GM19324 (cell line): ENCODE measurements at regions not wholly inside any gene's neighbourhood (a gene's known extent, or its start where the extent isn't known, plus 50 kb on each side); places are given as distances from the start of the nearest gene placed in this dataset.
"Not testable (repeated sequence)": the region's sequence is repeated elsewhere in the genome, so short reads cannot be mapped to it uniquely, and the experiment has no call there.

Source experiments
- ATAC-seq: cut with Tn5 transposase; IDR thresholded peaks from one replicate; pipeline ENCODE4 v1.9.1; 2021; ENCODE audit warnings: mild to moderate bottlenecking, moderate library complexity; ENCODE audit not compliant: unreplicated experiment, low FRiP score

DNA sequence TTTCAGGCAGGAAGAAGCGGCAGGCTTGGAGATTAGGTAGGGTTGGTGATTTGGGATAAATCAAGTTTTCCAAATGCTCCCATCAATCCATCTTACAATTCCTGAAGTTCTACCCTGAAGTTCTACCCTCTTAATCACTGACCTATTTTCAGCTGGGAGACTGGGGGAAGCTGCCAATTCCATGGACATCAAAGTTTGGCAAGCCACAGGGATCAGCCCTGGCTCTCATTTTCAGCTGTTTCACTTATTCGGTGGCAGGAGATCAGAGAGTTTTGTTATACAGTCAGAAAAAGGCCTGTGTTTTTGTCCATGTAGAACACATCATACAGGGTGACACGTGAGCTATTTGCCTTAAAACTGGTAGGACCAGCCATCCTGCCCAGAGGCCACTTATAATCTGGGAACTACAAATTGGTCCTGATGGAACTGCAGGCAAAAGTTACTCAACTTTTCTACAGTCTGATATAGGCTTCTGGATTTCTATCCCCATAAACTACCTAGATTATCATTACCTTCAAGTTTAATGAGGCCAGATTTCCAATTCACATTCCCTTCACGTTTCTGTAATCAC is 112.9 kb upstream of the ZNF746 start:
- ATAC-seq = no peak

DNA sequence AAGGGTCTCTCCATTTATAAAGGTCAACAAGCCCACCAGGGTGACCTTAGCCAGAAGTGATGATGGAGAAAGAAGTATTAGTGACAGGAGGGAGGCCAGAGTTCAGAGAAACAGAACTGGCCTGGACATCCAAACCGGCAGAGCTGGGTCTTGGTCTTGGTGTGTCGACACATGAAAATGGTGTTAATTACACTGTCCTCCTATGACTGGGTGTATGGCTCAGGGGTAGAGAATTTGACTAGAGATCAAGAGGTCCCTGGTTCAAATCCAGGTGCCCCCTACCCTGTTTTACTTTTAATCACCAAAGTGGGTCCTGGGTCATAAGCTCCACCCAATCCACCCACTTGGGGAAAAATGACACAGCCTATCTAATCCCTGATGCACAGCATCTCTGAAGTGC is 110.6 kb upstream of the ZNF746 start:
- ATAC-seq = no peak

DNA sequence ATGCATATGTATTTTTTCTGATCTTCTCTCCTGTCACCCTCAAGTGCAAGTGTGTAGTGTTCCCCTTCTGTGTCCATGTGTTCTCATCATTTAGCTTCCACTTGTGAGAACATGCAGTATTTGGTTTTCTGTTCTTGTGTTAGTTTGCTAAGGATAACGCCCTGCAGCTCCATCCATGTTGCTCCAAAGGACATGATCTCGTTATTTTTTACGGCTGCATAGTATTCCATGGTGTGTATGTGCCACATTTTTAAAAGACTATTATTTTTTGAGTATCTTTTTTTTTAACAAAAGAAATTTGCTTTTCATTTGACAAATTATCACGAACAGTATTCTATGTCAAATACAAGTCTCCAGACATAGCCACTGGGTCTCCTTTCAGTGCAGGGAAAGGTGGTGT is 110.1 kb upstream of the ZNF746 start:
- no peak for ATAC-seq

DNA sequence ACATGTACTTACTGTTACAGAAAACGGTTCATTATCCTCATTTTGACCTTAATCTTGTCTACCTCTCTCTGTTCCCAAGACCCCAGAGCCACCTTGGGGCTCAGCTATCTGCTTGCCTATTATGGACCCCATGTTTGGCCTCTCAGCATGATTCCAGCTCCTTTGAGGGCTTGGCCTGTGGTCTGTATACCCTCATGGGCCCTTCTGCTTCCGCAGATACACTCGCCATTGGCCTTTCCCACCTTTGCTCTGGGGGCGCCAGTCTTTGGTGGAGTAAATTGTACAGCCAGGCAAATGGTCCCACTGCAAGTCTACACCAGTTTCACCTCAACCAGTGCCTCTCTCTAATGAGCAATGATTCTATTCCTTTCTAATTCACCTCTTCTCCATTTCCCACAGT is 109.2 kb upstream of the ZNF746 start:
- no peak for ATAC-seq

DNA sequence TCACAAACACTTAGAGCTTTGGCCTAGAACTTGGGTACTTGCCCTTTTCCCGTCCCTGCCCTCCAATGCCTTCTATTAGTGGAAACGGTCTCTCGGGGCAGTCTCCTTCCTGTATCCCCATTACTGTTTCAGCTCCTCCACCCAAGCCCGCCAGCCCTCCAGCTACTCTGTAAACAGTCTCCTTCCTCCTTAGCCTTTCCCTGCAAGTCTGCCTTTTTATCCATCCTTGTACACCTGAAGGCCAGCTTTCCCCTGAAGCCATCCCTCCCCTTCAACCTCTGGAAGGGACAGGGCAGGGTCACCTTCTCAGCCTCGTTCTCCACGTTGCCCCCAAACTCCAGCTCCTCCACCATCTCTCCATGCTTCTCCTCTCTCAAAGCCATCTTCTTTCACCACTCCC is 108.1 kb upstream of the ZNF746 start:
- ATAC-seq = no peak

DNA sequence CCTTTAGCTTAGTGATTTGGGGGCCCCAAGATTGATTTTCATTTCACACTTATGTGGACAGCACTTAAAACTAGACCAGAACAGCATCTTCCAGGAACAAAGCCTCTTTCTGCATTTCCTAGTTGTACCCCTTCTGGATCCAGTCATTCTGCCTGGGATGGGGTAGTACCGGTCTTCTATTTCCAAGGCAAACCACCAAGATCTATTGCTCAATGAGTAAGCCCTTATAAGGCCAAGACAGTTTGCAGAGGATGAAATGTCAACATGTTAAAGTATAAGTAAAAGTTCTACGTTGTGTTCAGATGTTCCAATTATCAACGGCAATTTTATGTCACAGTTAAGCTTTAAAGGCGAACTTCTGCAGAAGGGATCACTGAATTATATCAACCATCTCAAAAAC is 106.9 kb upstream of the ZNF746 start:
- no peak for ATAC-seq

DNA sequence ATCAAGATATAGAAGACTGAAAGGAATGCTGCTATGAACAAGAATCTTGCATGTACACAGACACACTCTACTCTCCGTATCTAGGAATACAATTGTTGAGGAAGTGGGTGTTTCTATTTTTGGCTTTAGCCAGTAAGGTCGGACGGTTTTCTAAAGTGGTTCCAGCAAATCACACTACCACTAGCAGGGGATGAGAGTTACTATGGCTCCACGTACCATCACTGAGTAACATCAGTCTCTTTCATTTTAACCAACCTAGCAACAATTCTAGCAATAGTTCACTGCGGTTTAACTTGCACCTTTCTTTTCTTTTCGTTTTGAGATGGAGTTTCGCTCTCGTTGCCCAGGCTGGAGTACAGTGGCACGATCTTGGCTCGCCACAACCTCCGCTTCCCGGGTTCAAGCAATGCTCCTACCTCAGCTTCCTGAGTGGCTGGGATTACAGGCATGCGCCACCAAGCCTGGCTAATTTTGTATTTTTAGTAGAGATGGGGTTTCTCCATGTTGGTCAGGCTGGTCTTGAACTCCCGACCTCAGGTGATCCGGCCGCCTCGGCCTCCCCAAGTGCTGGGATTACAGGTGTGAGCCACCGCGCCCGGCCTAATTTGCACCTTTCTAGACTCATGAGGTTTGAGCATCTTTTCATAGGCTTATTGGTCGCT is 103.2 kb upstream of the ZNF746 start:
- ATAC-seq = peak; percentile 87

DNA sequence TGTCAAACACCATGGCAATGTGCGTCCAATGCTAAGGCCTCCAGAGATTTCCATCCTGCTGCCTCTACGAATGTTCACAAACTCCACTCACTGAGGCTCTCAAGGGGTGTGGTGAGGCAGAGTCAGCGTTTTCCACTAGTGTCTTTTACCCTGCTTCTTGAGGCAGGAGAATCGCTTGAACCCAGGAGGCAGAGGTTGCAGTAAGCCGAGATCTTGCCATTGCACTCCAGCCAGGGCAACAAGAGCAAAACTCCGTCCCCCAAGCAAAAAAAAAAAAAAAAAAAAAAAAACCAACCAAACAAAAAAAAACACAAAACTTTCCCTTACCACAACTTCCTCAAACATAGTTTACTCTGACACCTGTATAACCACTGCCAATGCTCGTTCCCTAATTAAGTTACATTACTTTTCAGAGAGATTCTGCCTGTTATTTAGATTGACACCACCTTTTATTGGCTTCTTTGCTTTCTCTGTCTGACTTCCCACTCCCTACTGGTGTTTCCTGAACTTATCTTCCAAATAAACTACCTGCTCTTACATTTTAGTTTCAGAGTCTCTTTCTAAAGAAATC is 102.1 kb upstream of the ZNF746 start:
- ATAC-seq = peak; percentile 53

DNA sequence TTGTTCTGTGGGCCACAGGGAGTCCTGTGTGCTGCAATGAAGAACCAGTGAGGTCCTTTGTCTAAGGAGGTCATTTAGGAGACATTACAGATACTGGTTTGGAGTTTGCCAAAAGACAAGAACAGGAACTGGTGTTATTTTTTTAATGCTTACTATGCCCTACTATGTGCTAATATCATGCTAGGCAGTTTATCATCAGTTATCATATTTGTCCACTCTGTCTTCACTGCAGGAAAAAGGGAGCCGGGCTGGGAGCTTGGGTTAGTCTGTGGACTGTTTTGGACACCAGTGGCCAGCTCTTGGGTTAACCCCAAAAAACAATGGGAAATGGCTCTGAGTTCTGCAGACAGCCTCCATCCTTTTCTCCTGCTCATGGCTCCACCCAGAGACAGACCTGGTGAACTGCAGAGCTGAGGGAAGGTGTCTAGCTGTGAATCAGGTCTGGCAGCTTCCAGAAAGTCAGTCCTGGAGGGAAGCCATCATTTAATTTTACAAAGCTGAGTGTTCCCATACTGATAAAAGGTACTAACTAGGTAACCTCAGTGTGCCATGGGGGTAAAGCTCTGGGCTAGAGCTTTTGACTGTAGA is 101.2 kb upstream of the ZNF746 start:
- no peak for ATAC-seq

DNA sequence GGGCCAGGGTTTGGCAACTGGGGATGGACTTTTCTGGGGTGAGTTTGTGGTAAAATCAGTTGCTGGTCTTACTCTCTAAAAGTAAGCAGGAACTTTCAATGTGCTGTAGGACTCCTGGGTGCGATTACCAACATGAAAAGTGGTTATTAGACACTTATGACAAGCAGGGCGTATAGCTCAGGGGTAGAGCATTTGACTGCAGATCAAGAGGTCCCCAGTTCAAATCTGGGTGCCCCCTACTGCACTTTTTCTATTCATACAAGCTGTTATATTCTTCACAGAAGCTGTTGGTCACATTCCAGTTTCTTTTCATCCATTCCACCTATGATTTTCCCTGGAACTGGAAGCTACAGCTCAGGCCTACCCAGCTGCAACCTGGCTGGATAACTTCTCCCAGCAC is 100.2 kb upstream of the ZNF746 start:
- not testable (repeated sequence) for ATAC-seq

DNA sequence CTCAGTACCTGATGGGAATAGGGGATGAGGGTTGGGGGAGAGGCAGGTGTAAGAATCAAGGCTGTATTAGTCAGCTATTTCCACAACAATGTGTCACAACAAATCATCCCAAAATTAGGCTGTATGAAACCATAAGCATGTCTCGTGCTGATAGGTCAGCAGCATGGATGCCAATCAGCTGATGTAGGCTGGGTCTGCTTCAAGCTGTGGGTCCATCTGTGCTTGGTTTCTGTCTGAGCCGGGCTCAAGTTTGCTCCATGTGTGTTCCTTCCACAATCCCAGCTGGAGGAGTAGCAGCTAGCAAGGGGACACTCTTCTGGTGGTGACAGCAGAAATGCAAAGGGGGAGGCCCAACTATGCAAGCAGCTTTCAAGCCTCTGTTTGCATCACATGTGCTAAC is 97.9 kb upstream of the ZNF746 start:
- no peak for ATAC-seq

DNA sequence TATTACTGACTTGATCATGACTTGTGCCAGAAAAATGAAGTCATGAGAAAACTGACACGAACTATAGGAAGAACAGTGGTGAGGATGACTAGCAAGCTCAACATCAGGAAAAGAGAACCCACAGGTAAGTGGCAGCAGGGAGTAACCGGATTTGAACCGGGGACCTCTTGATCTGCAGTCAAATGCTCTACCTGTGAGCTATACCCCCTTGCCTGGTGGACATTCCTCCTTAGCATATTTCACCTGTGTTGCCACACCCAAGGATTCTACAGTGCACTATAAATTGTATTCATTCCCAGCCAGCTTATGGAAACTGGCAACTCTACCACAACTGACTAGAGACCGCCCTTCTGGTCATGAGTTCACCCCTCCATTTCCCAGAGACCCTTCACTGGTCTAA is 97.5 kb upstream of the ZNF746 start:
- ATAC-seq = no peak

DNA sequence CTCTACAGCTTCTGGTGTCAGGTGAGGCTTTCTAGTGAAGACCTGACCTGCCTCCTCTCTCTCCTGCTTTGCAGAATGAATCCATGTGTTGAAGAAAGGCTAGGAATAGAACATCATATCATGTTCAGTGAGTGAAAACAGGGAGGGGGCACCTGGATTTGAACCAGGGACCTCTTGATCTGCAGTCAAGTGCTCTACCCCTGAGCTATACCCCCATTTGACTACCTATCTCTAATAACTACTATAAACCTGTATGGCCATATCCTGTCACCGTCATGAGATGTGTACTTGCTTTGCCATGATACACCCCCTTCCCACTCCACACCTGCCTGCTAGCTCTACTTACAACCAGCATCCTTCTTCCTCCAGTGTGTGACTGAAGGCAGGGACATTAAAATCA is 91.3 kb upstream of the ZNF746 start:
- ATAC-seq = no peak

DNA sequence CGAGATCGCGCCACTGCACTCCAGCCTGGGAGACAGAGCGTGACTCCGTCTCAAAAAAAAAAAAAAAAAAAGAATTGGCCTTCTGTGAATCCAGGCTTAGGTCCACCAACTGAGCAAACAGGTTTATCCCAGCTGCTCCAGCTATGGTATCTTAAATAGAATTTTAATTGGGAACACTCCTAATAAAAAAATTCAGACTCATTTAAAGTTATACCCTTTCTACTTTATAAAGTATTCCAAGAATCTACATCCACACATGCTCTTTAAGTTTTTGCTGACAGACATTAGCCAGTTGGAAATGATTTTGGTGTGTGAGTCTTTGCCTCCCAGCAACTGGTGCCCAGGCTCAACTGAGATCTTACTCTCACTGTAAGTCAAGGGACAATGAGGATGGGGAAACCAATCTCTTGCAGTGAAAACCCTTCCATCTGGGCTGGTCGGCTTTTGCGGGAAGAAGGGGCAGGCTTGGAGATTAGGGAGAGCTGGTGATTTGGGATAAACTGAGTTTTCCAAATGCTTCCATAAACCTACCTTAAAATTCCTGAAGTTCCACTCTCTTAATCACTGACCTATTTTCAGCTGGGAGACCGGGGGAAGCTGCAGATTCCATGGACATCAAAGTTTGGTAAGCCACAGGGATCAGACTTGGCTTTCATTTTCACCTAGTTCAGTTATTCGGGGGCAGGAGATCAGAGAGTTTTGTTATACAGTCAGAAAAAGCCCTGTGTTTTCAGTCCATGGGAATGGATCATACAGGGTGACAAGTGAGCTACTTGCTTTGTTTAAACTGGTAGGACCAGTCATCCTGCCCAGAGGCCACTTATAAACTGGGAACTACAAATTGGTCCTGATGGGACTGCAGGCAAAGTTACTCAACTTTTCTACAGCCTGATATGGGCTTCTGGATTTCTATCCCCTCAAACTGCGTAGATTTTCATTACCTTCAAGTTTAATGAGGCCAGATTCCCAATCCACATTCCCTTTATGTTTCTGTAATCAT is 89.3 kb upstream of the ZNF746 start:
- no peak for ATAC-seq

DNA sequence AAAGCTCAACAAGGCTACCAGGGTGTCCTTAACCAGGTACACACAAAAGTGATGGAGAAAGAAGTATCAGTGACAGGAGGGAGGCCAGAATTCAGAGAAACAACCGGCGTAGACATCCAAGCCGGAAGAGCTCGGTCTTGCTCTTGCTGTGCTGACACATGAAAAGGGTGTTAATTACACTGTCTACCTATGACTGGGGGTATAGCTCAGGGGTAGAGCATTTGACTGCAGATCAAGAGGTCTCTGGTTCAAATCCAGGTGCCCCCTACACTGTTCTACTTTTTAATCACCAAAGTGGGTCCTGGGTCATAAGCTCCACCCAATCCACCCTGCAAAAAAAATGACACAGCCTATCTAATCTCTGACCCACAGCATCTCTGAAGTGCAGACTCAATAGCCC is 86.9 kb upstream of the ZNF746 start:
- no peak for ATAC-seq

DNA sequence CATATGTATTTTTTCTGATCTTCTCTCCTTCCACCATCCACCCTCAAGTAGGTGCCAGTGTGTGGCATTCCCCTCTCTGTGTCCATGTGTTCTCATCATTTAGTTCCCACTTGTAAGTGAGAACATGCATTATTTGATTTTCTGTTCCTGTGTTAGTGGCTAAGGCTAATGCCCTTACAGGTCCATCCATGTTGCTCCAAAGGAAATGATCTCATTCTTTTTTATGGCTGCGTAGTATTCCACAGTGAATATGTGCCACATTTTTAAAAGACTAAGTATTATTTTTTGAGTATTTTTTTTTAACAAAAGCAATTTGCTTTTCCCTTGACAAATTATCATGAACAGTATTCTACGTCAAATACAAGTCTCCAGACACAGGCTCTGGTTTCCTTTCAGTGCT is 86.4 kb upstream of the ZNF746 start:
- ATAC-seq = no peak

DNA sequence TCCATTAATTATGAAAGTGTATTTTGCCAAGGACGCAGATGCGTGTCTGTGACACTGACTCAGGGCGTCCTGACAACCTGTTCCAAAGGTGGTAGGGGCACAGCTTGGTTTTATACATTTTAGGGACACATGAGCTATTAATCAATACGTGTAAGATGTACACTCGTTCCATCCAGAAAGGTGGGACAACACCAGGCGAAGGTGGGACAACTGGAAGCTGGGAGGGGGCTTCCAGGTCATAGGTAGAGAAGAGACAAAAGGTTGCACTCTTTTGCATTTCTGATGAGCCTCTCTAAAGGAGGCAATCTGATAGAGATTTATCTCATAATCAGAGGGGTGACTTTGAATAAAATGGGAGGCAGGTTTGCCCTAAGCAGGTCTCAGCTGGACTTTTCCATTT is 82.7 kb upstream of the ZNF746 start:
- ATAC-seq = no peak

DNA sequence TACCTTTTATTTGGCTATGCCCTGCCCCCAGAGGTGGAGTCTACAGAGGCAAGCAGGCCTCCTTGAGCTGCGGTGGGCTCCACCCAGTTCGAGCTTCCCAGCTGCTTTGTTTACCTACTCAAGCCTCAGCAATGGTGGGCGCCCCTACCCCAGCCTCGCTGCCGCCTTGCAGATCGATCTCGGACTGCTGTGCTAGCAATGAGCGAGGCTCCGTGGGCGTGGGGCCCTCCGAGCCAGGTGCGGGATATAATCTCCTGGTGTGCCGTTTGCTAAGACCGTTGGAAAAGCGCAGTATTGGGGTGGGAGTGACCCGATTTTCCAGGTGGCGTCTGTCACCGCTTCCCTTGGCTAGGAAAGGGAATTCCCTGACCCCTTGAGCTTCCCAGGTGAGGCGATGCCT is 81.8 kb upstream of the ZNF746 start:
- ATAC-seq = not testable (repeated sequence)

DNA sequence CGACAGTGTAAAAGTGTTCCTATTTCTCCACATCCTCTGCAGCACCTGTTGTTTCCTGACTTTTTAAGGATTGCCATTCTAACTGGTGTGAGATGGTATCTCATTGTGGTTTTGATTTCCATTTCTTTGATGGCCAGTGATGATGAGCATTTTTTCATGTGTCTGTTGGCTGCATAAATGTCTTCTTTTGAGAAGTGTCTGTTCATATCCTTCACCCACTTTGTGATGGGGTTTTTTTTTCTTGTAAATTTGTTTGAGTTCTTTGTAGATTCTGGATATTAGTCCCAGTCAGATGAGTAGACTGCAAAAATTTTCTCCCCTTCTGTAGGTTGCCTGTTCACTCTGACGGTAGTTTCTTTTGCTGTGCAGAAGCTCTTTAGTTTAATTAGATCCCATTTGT is 76.8 kb upstream of the ZNF746 start:
- ATAC-seq = not testable (repeated sequence)

DNA sequence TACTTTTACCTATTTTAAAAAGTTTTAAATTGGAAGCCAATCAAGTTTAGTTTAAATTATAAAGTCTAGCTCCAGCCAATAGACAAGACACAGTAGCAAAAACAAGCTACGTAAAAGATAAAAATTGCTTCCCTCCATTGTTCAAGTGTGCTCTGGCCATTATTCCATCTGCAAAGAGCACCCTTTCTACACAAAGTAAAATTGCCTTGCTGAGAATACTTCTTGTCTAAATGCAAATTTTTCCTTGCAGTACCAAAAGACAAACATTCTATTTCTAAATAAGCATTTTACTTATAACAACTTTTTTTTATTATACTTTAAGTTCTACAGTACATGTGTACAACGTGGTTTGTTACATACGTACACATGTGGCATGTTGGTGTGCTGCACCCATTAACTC is 75.9 kb upstream of the ZNF746 start:
- no peak for ATAC-seq

DNA sequence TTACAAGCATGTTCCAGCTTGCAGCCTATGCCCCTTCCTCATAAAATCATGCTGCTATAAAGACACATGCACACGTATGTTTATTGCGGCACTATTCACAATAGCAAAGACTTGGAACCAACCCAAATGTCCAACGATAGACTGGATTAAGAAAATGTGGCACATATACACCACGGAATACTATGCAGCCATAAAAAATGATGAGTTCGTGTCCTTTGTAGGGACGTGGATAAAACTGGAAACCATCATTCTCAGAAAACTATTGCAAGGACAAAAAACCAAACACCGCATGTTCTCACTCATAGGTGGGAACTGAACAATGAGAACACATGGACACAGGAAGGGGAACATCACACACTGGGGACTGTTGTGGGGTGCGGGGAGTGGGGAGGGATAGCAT is 75.3 kb upstream of the ZNF746 start:
- ATAC-seq = not testable (repeated sequence)
